GM18951 (cell line): ENCODE measurements at regions not wholly inside any gene's neighbourhood (a gene's known extent, or its start where the extent isn't known, plus 50 kb on each side); places are given as distances from the start of the nearest gene placed in this dataset.

Source experiments
- POLR2A ChIP-seq: IDR thresholded peaks from 4 replicates; pipeline ENCODE4 v1.6.1; 2011; ENCODE audit warnings: mild to moderate bottlenecking; ENCODE audit not compliant: insufficient read length, insufficient read depth; ENCODE audit errors: extremely low read depth
- in situ Hi-C: fragments of 300-500 bp; cut with MboI; formaldehyde crosslinking; loops from one replicate; pipeline ENCODE4 v1.12.0; 2022; ENCODE audit warnings: low sequenced_read_pairs, mixed read lengths, inconsistent platforms; ENCODE audit not compliant: unreplicated experiment

DNA sequence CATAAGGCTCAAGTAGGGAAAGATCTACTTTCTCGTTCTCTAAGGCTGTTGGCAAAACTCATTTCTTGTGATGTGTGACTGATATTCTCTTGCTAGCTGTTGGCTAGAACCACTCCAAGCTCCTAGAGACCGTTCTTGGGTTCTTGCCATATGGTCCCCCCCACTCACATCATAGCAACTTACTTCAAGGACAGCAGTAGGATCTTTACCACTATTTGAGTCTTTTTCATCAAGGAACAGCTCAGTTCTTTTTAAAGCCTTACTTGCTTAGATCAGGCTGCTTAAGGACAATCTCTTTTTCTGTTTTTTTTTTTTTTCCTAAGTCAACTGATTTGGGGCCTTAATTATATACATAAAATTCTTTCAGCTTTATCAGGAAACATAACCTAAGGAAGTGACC, 251.1 kb downstream of the GPR37 start:
- in situ Hi-C loops = no loop called here
- TF ChIP-seq POLR2A = no peak

DNA sequence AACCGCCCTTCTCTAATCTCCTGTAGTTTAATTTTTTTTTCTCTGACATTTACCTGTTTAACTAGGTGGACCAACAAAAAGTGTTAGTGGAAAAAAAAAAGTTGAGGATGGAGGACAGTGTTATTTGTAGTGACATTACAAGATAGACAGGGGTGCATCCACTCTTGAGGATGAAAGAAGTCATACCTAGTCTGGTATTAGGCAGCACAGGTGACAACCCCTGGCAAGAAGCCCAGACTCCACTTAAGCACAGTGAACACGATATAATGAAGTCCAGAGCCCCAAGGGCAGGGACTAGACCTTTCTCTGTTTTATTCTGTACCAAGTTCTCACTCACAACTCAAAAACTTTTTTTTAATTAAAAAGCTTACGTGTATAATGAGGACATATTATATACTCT, 268.4 kb downstream of the GPR37 start:
- no peak for TF ChIP-seq POLR2A
- in situ Hi-C loops = no loop called here

DNA sequence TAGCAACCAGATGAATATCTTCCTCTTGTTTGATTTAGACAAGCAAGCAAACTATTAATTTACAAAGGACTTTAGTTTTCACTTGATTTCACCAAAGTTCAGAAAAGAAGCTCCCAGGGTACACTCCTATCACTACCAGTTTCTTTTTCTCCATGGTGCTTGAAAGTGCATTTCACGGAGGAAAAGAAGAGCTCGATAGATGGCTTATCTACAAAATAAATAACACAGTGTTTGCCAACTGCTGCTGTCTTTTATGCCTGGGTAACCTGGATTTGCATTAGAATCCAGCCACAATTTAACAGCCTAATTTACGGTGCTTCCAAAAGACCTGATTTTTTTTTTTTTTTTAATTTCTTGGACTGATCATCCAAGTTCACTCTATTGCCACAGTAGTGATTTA, 275.7 kb downstream of the GPR37 start:
- in situ Hi-C loops = no loop called here
- TF ChIP-seq POLR2A = no peak

DNA sequence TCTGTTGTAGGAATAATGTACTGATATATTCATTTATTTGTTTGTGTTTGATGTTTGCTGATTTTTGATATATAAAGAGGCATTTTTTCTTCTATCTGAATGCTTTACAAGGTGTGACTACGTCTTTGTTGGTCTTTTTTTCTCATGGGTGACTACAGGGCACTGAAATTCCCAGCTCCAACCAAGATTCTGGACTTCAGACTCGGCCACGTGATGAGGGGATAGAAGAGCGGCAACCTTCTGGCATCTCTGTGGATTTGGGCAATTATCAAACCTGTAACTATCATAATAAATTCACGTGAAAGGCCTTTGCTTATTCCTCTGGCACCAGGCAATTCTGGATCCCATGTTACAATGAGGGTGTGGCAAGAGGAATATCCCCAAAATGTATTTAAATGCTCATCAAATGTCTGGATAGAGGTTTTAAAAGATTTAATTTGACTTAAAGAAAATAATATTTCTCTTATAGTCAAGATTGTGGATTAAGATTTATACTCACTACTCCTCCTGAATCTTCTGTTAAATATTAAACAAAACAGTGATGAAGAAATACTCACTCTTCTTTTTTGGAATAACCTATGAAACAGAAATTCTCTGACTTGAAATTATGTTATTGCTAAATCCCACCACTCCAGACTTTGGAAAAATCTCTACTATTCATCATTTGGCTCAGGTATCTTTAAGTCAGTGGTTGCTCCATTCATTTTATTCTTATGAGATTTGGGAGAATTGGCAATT, 276.3 kb downstream of the GPR37 start:
- TF ChIP-seq POLR2A = no peak
- in situ Hi-C loops = no loop called here

DNA sequence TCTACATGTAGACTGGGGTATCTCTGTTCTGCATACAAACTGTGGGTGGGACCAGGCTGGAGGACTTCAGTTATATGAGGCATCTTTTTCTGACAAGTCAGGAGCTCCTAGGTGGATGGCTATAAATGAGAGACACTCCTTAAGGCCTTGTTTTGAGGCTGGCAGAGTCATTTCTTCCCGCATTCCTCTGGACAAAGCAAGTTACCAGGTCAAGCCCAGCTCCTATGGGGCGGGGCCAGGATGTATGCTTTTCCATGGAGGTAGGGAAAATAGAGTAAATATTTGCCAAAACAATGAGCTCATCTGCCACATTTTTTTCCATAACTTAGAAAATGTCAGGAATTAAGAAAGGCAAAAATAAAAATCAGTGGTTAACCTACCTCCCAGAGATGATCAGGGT, 283.4 kb downstream of the GPR37 start:
- in situ Hi-C loops = no loop called here
- no peak for TF ChIP-seq POLR2A

DNA sequence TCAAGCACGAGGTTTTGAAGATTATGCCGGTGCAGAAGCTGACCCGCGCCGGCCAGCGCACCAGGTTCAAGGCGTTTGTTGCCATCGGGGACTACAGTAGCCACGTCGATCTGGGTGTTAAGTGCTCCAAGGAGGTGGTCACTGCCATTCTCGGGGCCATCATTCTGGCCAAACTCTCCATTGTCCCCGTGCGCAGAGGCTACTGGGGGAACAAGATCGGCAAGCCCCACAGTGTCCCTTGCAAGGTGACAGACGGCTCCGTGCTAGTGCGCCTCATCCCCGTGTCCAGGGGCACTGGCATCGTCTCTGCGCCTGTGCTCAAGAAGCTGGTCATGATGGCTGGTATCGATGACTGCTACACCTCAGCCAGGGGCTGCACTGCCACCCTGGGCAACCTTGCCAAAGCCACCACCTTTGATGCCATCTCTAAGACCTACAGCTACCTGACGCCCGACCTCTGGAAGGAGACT, 284.7 kb downstream of the GPR37 start:
- in situ Hi-C loops = no loop called here
- no peak for TF ChIP-seq POLR2A

DNA sequence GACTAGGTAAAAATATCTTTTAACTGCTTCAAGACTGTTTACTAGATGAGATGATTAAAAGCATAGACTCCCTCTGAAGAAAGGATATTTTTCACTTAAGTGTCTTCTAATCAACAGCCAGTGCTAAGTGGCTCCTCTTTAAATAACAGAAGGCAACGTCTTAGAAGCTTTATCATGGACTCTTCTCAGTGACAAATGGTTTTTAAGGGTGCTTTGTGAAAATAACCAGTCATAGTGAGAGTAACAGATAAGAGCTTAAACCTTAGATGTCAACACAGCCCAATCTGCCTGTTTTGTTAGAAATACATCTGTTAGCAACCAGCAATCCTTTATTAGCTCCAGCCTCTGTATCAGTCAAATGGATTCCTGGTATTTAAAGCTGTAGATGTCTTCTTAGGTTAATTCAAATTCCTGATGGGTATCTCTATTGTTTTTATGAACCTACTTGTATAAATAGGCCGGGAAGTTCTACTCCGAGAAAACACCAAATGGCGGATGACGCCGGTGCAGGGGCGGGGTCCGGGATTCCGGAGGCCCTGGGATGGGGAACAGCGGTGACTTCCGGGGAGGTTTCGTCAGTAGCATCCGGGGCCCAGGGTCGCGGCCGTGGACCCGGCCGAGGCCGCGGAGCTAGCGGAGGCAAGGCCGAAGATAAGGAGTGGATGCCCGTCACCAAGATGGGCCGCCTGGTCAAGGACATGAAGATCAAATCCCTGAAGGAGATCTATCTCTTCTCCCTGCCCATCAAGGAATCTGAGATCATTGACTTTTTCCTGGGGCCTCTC, 285.4 kb downstream of the GPR37 start:
- in situ Hi-C loops = no loop called here
- TF ChIP-seq POLR2A = no peak

DNA sequence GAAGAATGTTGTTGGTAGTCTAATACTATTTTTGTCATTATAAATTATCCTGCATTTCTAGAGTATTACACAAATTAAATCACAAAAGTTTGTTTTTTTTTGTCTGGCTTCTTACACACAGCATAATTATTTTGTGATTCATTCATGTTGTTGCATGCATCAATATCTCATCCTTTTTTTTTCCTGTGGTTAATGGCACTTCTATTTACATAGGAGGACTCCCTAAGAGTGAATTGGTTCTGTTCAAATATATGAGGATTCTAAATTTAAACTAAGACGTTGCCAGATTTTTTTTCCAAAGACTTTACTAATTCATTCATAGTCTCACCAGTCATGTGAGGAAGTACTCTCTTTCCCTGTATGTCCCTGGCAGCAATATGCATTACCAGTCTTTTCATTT, 303.3 kb downstream of the GPR37 start:
- in situ Hi-C loops = no loop called here

DNA sequence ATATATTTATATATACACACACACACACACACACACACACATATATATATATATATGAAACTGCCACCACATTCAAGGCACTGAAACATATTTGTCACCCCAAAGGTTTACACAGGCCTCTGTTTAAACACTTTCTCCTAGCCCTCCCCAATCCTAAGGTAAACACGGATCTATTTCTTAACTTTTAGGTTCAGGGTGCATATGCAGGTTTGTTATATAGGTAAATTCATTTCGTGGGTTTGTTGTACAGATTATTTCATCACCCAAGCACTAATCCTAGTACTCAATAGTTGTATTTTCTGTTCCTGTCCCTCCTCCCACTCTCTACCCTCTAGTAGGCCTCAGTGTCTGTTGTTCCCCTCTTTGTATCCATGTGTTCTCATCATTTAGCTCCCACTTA, 305.0 kb downstream of the GPR37 start:
- TF ChIP-seq POLR2A = no peak
- in situ Hi-C loops = no loop called here

More for the DNA sequence above, 303.3 kb downstream of the GPR37 start:
- no peak for TF ChIP-seq POLR2A

DNA sequence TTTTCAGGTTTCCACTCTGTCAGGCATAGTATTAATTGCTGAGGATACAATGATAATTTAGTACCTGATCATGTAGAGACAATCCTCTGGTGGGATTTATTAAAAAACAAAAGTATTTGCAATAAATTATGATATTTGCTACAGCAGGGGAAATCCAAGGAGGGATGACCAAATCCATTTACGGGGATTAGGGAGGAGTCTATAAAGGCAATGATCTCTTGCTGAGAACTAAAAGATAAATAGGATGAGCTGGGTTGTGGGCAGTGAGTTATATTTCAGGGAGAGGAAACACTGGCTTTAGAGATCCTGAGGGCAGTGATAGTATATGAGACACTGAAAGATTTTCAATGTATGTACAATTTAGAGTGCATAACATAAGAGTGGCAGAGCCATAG, 305.5 kb downstream of the GPR37 start:
- no peak for TF ChIP-seq POLR2A
- in situ Hi-C loops = no loop called here

DNA sequence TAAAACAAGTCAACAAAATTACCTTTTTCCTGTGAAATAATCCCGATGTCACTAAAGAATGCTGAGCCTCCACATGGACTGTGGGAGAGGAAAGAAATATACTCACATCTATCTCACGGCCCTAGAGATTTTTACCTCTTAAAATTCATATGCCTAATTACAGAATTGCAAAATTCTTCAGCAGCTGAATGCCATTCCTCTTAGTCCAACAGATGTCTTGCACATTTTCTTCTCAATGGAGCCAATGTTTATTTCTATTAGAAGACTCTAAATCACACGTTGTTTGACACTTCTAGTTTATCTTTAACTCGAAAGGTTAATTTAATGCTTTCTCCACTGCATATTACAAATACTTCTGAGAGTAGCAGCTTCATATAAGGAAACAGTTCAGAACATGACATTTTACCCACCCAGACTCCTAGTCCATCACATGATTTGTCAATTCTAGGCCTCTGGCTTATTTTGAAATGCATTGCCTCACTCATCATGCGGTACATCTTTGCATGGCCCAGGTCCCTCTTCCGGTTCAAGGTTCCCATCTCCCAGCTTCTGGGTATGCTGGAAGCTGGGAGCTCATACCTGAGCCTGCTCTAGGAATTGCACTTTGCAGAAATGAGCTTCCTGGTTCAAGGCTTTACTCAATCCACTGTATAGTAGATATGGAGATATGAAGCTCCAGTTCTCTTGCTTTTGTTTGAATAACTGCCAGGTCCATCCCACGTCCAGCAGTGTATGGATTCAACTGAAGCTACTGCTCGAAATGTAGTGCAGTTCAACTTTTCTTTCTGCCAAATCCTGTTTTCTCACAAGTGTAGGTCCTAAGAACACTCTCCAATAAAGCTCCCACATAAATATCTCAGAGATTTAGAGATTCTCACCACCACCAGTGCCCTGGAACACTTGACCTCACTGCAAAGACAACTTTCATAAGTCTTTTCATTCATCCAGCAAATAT, 306.2 kb downstream of the GPR37 start:
- TF ChIP-seq POLR2A = no peak
- in situ Hi-C loops = no loop called here

DNA sequence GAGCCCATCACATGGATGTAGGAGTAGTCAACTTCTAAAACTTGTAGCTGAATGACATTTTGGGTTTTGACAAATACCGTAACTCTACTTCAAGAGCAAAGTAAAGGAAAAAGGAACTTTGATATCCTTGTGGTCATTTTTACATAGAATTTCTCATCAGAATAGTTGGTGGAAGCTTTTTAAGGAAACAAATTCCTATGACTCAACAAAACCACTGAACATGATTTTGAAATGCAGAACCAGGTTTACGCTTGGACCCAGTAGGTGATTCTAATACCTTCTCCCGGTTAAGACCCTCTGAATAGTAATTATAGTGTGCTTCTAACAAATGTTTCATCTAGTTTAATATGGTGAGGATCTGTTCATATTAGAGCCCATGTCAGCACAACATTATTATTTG, 307.8 kb downstream of the GPR37 start:
- in situ Hi-C loops = no loop called here
- TF ChIP-seq POLR2A = no peak

DNA sequence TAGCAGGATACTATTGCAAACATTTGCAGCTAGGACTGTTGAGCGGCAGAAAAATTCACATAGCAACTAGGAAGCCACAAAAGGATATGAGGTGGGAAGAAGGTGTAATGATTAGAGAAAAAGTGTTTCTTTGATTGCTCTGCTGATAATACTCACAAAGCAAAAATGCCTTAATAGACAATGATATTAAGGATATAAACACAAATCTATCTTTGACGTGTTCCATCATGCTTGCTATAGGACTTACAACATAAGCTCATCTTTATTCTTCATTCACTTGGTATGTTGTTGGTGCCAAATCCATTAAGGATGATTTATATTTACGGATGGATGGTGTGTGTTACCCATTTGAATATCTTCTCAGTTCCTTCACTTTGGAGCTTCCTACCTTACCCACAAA, 309.3 kb downstream of the GPR37 start:
- in situ Hi-C loops = no loop called here
- no peak for TF ChIP-seq POLR2A

DNA sequence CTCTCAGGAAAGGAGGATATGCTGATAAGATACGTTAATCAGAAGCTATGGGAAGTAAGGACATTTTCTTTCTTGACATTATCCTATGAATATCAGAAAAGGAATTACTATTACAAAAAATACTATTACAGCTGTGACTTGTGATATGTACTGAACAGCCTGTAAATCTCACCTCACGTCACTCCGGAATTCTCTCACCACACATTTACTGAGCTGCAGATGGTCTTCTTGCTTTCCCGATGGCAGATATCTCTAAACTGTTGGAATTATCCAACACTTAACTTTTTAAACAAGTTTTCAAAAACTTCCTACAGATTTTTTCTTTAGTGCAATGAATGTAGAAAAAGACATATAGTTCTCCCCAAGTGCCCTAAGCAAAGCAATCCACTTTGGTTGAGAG, 313.4 kb downstream of the GPR37 start:
- TF ChIP-seq POLR2A = no peak
- in situ Hi-C loops = no loop called here

DNA sequence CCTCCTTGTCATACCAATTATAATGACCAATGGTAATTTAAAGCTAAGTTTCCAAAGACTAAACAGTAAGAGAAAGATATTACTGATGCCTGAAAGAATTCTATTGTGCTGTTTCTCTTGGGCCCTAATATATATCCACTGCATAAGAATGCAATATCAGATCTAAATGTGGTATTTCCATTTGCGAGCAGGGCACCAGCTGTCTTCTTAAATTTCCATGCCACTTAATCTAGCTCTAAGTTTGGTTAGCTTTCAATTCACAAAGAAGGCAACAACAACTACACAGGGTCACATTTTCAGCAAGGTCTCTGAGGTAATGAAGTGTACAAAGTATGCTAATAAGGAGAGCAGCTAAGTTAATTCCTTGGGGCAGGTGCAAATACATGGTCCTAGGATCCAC, 315.7 kb downstream of the GPR37 start:
- in situ Hi-C loops = no loop called here
- no peak for TF ChIP-seq POLR2A
